Activated naive CD4-positive, alpha-beta T cell treated with anti-CD3 and anti-CD28 coated beads for 36 hours (primary cell): ENCODE measurements at regions not wholly inside any gene's neighbourhood (a gene's known extent, or its start where the extent isn't known, plus 50 kb on each side); places are given as distances from the start of the nearest gene placed in this dataset.

ENCODE experiments used
- CTCF ChIA-PET: fragments of 350-600 bp; sonication (Branson Sonifier 250); formaldehyde crosslinking; loops from one replicate; lab custom pipeline; 2021; ENCODE audit warnings: antibody characterized with exemption; lab: Charles Lee
- DNase-seq: peaks from one replicate; pipeline ENCODE4 v3.0.0-alpha.2; 2020
- H3K27ac Mint-ChIP-seq: one replicate; pipeline ENCODE4 v1.8.0; 2021; ENCODE audit warnings: mild to moderate bottlenecking, mixed read lengths
- H3K27me3 Mint-ChIP-seq: one replicate; pipeline ENCODE4 v1.8.0; 2021; ENCODE audit warnings: low read depth, mixed read lengths
- H3K36me3 Mint-ChIP-seq: one replicate; pipeline ENCODE4 v1.8.0; 2021; ENCODE audit warnings: low read depth, mixed read lengths
- H3K4me1 Mint-ChIP-seq: one replicate; pipeline ENCODE4 v1.8.0; 2021; ENCODE audit warnings: low read depth, mixed read lengths
- H3K4me3 Mint-ChIP-seq: one replicate; pipeline ENCODE4 v1.8.0; 2021; ENCODE audit warnings: mild to moderate bottlenecking, moderate library complexity, mixed read lengths
- H3K9me3 Mint-ChIP-seq: one replicate; pipeline ENCODE4 v1.8.0; 2021; ENCODE audit warnings: mixed read lengths
- intact Hi-C: fragments of 100-400 bp; cut with micrococcal nuclease; formaldehyde crosslinking; loops from one replicate; pipeline ENCODE4 v1.15.1; 2023

DNA sequence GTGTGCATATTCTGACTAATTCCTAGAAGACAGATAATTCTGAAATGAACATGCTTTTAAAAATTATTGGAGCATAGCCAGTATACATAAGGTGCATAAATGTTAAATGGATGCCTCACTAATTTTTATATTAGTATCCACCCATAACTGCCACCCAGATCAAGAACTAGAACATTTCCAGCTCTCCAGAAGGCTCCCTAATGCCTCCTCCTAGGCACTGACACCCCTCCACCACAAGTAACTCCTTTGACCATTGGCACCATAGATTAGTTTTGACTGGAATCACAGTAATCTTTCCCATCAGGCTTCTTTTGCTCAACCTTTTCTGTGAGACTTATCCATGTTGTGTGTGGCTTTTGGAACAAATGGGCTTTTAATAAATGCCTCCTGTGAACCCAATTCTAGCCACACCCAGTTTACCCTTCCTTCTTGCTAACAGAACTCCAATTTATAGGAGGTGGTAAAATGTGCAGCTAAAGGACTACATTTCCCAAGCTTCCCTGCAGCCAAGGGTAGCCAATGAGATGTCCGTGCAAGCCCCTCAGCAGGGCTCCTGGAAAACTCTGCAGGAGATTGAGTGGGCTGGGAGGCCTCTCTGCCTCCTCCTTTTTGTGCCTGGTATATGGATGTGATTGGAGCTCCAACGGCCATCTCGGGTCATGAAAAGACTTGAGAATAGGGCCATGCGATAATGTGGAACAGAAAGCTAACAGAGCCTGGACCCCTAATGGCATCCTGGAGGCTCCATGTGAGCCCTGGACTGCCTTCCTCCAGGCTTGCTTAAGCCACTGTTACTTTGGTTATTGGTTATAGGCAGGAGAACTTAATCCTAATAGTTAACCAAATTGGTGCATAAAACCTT lies 322.6 kb upstream of the TLE3 start:
- Mint-ChIP-seq H3K36me3 (no peaks in the 10 kb centered on the region), H3K27me3 (no peaks in the 10 kb centered on the region)

DNA sequence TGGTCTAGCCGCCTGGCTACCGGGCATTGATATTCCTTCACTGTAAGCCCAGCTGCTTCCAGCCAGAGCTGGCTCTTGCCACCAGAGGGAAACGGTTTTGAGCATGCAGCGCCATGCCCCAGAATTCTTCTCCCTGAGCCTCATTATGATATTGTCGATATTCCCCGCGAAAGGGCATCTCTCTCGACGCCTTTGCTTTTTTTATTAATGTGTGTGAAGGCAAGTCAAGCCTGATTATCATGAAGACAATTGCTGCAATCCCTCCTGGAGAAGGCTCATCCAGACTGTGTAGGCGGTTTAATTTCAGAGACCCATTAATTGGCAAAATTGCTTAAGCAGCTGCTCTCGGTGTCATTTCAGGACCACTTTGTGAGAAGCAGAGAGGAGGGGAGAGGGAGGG lies 321.2 kb upstream of the TLE3 start:
- Mint-ChIP-seq H3K9me3 (no peaks in the 10 kb centered on the region), H3K36me3 (no peaks in the 10 kb centered on the region), H3K27ac (no peak overlapping the region), H3K4me1 (no peaks in the 10 kb centered on the region), H3K27me3 (no peaks in the 10 kb centered on the region), H3K4me3 (no peak overlapping the region)
- DNase-seq, result no peak
- intact Hi-C loops, result no loop called here
- CTCF ChIA-PET, result interaction anchor here (1.2 kb wide), 1 partner anchor 943 kb away, joined by 4 read pairs; no protein-coding TSS in a partner anchor

More for the DNA sequence above, 322.6 kb upstream of the TLE3 start:
- Mint-ChIP-seq H3K9me3 (no peaks in the 10 kb centered on the region), H3K4me3 (no peak overlapping the region), H3K4me1 (peaks cover 10% of the 10 kb centered on the region), H3K27ac (no peak overlapping the region)
- intact Hi-C loops, result loop anchor here (10.0 kb wide), 1 partner anchor 116 kb away; no protein-coding TSS in a partner anchor
- no peak for DNase-seq
- CTCF ChIA-PET, result interaction anchor here (1.7 kb wide), 1 partner anchor 92 kb away, joined by 4 read pairs; no protein-coding TSS in a partner anchor

DNA sequence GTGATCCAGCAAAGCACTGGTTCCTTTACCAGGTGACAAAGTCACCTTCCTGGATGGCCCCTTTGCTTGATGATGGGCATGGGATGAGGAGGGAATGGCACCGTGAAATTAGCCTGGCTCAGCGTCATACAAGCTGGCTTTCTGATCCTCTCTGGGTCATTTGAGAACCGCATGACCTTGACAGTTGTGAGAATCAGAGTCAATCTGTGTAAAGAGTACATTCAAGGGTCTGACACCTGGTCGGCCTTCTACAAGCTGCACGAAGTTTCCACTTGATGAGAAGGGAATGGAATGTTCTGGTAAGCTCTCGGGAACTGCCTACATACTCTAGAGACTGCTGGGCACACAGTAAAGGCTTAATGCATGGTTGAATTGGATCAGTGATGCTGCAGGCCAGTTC lies 319.8 kb upstream of the TLE3 start:
- intact Hi-C loops, result no loop called here
- H3K4me3 Mint-ChIP-seq, result no peak overlapping the region
- CTCF ChIA-PET, result no interaction called here
- no peaks in the 10 kb centered on the region for H3K9me3 Mint-ChIP-seq
- H3K27ac Mint-ChIP-seq, result no peak overlapping the region
- H3K4me1 Mint-ChIP-seq, result no peaks in the 10 kb centered on the region
- H3K36me3 Mint-ChIP-seq, result no peaks in the 10 kb centered on the region
- DNase-seq, result no peak
- no peaks in the 10 kb centered on the region for H3K27me3 Mint-ChIP-seq

DNA sequence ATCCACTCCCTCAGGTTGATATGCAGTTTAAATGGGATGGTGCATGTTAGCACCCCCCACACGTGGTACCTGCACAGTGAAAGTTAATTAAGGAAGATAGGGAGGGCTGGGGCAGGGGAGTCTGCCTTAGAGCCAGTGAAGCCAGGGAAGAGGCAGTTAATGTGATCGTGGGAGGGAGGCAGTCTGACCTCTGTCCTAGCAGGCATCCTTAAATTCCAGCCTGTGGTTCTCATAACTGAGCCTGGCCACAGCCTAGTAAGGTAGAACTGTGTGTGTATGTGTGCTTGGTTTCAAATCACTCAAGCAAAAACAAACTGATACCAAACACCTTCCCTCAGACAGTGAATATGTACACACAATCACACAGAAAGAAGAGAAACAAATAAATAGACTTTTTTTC lies 319.1 kb upstream of the TLE3 start:
- intact Hi-C loops, result no loop called here

DNA sequence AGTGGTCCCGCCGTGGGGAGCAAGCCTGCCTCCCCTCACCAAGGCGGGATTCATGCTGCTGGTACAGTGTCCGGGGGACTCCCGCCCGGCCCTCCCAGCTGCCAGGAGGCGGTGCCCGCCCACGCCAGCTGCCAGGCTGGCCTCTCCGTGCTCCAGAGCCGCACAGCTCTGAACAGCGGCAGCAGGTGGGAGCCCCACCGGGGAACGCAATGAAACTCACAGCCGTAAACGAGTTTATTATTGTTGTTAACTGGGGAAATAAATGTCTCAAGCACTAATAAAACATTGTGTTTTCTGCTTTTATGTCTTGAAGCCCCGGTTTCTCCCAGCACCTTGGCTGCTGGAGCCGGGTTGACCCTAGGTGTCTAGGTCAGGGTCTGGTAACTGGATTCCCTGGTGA lies 317.7 kb upstream of the TLE3 start:
- H3K27ac Mint-ChIP-seq, result no peak overlapping the region
- intact Hi-C loops, result no loop called here
- no peak for DNase-seq
- H3K9me3 Mint-ChIP-seq, result no peaks in the 10 kb centered on the region
- no peak overlapping the region for H3K4me3 Mint-ChIP-seq
- CTCF ChIA-PET, result interaction anchor here (0.6 kb wide), 1 partner anchor 531 kb away, joined by 3 read pairs; no protein-coding TSS in a partner anchor
- no peaks in the 10 kb centered on the region for H3K36me3 Mint-ChIP-seq
- no peaks in the 10 kb centered on the region for H3K4me1 Mint-ChIP-seq
- no peaks in the 10 kb centered on the region for H3K27me3 Mint-ChIP-seq

More for the DNA sequence above, 319.1 kb upstream of the TLE3 start:
- no peak overlapping the region for H3K27ac Mint-ChIP-seq
- H3K27me3 Mint-ChIP-seq, result no peaks in the 10 kb centered on the region
- H3K4me1 Mint-ChIP-seq, result no peaks in the 10 kb centered on the region
- H3K9me3 Mint-ChIP-seq, result no peaks in the 10 kb centered on the region
- no peaks in the 10 kb centered on the region for H3K36me3 Mint-ChIP-seq
- no peak overlapping the region for H3K4me3 Mint-ChIP-seq
- no peak for DNase-seq
- CTCF ChIA-PET, result no interaction called here

DNA sequence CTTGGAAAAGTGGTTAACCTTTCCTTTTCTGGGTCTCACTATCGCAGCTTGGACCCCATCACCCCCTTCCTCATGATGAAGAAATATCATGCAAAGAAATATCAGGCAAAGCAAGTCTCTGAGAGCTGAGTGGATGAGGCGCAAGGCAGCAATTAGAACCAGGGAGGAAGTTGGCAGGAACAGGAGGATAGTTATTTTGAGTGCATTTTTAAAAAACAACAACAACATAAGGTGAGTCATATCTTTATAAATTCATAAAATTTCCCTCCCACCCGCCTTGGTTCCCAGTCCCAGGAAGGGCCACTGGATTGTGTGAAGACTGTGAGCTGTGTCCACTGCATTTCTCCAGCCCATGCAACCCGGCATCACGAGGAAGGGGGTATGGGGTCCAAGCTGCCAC lies 316.9 kb upstream of the TLE3 start:
- H3K4me1 Mint-ChIP-seq, result no peaks in the 10 kb centered on the region
- H3K4me3 Mint-ChIP-seq, result no peak overlapping the region
- no peaks in the 10 kb centered on the region for H3K27me3 Mint-ChIP-seq
- no peaks in the 10 kb centered on the region for H3K36me3 Mint-ChIP-seq
- H3K9me3 Mint-ChIP-seq, result no peaks in the 10 kb centered on the region
- no peak for DNase-seq
- H3K27ac Mint-ChIP-seq, result no peak overlapping the region
- CTCF ChIA-PET, result no interaction called here
- intact Hi-C loops, result no loop called here

DNA sequence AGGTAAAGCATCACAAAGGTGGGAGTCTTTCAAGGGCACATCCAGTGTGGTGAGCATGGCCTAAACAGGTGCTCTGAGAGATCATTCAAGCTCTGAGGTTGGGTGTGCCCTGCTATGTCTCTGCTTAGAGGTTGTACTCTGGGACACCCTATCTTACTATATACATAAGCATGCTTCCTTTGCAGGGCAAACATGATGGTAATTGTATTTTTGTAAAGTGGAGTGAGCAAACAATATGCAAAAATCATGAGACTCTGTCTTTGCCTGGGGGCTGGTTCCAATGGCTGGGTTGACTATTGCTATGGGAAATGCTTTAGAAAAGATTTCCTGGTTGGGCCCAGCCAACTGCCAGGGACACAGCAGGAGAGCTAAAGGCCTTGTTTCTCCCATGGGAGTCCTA lies 315.1 kb upstream of the TLE3 start:
- DNase-seq, result no peak
- no peaks in the 10 kb centered on the region for H3K36me3 Mint-ChIP-seq
- no peaks in the 10 kb centered on the region for H3K27me3 Mint-ChIP-seq
- H3K4me3 Mint-ChIP-seq, result no peak overlapping the region
- H3K4me1 Mint-ChIP-seq, result no peaks in the 10 kb centered on the region
- no peak overlapping the region for H3K27ac Mint-ChIP-seq
- CTCF ChIA-PET, result no interaction called here
- intact Hi-C loops, result no loop called here
- no peaks in the 10 kb centered on the region for H3K9me3 Mint-ChIP-seq

DNA sequence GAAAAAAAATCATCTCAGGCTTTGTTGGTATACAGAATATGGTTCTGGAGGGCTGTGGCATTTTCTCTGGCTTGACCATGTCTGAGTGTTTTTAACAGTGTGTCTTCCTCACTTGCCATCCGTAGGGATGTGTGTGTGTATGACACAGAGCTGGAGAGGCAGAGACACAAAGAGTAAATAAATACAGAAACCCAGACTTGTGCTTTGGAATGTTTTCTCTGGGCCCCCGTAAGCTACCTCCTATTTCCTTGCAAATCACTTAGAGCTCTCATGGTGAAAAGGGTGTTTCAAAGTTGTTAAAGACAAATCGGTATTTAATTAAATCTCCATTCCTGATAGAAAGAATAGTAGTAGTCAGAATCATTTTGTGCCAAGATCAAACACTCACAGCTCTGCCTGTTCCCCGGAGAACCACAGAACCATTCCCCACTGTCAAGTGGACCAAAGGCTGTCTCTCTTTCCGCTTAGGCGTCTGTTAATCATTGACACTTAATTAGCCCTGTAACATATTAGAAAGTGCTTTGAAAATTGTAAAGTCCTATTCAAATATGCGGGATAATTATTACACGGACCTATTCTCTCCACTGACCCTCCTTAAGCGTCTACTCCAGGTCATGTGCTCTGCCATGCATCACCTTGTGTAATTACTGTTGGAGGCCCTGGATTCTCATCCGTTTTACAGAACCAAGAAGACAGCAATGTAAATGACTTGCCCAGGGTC lies 313.6 kb upstream of the TLE3 start:
- CTCF ChIA-PET, result no interaction called here
- no peaks in the 10 kb centered on the region for H3K27me3 Mint-ChIP-seq
- no peaks in the 10 kb centered on the region for H3K9me3 Mint-ChIP-seq
- H3K4me1 Mint-ChIP-seq, result no peaks in the 10 kb centered on the region
- no peaks in the 10 kb centered on the region for H3K36me3 Mint-ChIP-seq
- no peak overlapping the region for H3K27ac Mint-ChIP-seq
- intact Hi-C loops, result no loop called here
- no peak for DNase-seq
- H3K4me3 Mint-ChIP-seq, result no peak overlapping the region

DNA sequence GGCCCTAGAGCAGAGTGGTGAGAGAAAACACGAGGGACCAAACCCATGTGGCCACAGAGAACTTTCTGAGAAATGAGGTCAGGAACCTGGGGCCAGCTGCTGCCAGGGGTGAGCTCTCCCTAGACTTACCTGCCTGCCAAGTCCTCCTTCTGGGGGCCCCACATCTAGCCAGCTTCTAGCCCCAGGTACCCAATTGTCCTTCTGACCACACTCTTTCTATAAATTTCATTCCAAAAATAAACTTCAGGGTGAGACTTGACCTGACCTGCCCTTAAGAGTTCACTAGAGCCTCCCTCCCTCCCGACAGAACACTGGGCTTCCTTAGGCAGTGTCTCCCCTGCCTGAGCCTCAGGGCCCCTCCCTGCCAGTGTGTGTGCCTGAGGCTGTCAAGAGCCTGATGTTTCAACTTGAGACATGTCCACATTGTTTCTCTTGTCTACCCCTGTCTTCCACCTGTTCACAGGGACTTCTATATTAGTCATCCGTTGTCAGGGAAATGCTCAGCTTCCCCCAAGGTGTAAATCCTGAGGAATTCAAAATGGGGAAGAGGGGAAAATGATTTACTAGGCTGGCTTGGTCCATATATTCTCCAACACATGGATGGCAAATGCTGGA lies 312.8 kb upstream of the TLE3 start:
- no peak overlapping the region for H3K27ac Mint-ChIP-seq
- no peak for DNase-seq
- intact Hi-C loops, result no loop called here
- no peak overlapping the region for H3K4me3 Mint-ChIP-seq
- H3K9me3 Mint-ChIP-seq, result no peaks in the 10 kb centered on the region
- CTCF ChIA-PET, result no interaction called here
- H3K27me3 Mint-ChIP-seq, result no peaks in the 10 kb centered on the region
- H3K4me1 Mint-ChIP-seq, result no peaks in the 10 kb centered on the region
- no peaks in the 10 kb centered on the region for H3K36me3 Mint-ChIP-seq

DNA sequence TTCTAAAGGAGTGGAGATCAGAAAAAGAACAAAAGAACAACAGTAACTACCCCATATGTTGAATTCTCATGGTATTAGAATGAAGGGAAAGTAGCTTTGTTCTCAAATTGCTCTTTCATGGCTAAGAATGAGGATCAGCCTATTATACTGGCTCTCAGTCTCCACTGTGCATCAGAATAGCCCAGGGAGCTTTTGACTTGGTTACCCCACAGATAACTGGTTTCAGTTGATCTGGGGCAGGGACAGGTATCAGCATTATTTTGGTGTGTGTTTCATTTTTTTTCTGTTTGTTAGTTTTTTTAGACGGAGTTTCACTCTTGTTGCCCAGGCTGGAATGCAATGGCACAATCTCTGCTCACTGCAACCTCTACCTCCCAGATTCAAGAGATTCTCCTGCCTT lies 311.7 kb upstream of the TLE3 start:
- CTCF ChIA-PET, result no interaction called here
- Mint-ChIP-seq H3K27me3 (no peaks in the 10 kb centered on the region), H3K9me3 (no peaks in the 10 kb centered on the region), H3K4me1 (no peaks in the 10 kb centered on the region), H3K27ac (no peak overlapping the region), H3K36me3 (no peaks in the 10 kb centered on the region), H3K4me3 (no peak overlapping the region)
- DNase-seq, result no peak
- intact Hi-C loops, result no loop called here

DNA sequence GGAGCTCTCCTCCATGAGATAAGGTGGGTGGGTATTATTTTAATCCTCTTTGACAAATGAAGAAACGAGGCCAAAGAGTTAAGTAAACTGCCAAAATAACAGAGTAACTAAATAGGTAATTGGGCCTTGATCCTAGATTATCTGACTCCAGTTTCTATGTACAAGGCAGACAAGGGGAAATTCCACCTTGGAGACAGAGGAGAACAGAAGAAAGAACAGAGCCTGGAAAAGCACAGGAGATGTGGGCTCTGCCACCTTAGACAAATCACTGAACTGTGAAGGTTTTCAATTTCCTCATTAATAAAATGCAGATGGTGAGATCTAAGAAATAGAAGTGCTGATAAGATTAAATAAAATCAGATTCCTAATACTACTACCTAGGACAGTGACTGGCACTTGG lies 310.2 kb upstream of the TLE3 start:
- CTCF ChIA-PET, result no interaction called here

DNA sequence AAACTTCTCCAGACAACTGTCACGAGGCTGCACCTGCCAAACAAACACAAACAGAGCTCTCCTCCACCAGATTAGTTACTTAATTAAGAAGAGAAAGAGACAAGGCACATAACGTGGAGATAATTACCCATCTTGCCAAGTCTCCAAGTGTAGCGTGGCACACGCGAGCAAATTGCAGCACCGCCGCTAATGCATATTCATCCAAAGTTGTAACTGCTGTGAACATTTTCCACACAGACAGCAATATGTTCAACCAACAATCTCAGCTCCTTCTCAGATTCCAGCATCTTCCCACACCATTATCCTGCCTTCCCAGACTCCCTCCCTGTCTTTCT lies 309.6 kb upstream of the TLE3 start:
- intact Hi-C loops, result no loop called here
- no peak overlapping the region for H3K4me3 Mint-ChIP-seq
- no peak overlapping the region for H3K27ac Mint-ChIP-seq
- CTCF ChIA-PET, result no interaction called here
- DNase-seq, result no peak
- H3K27me3 Mint-ChIP-seq, result no peaks in the 10 kb centered on the region
- H3K9me3 Mint-ChIP-seq, result no peaks in the 10 kb centered on the region
- no peaks in the 10 kb centered on the region for H3K36me3 Mint-ChIP-seq
- H3K4me1 Mint-ChIP-seq, result no peaks in the 10 kb centered on the region

More for the DNA sequence above, 310.2 kb upstream of the TLE3 start:
- no peaks in the 10 kb centered on the region for H3K9me3 Mint-ChIP-seq
- H3K4me1 Mint-ChIP-seq, result no peaks in the 10 kb centered on the region
- intact Hi-C loops, result no loop called here
- no peak overlapping the region for H3K4me3 Mint-ChIP-seq
- no peaks in the 10 kb centered on the region for H3K36me3 Mint-ChIP-seq
- H3K27me3 Mint-ChIP-seq, result no peaks in the 10 kb centered on the region
- no peak for DNase-seq
- H3K27ac Mint-ChIP-seq, result no peak overlapping the region
